ENCODE measurements at regions not wholly inside any gene's neighbourhood (a gene's known extent, or its start where the extent isn't known, plus 50 kb on each side); places are given as distances from the start of the nearest gene placed in this dataset.

DNA sequence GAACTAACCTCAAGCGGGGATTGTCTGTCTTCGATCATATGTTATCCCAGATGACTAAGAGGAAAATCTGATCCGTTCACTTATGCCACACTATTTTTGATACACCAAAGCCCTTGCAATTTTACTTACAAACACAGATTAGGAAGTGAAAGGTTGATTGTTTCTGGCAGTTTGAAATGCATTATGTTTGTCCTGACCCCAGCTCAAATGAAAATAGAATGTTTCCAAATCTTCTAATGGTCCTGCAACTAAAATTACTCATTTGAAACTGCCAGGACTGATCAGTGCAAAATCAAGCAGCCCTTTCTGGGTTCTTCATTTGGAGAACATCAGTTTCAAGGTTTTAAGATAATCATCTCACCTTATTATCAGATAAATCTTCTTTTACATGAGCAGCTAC is 696.7 kb upstream of the WWC1 start:
- TF ChIP-seq GATA1 (IDR thresholded peaks at IDR 0.05; ENCODE audit: low read depth, low read length) (no peak), POLR2A (IDR thresholded peaks at IDR 0.05; ENCODE audit: low read length) (no peak)

DNA sequence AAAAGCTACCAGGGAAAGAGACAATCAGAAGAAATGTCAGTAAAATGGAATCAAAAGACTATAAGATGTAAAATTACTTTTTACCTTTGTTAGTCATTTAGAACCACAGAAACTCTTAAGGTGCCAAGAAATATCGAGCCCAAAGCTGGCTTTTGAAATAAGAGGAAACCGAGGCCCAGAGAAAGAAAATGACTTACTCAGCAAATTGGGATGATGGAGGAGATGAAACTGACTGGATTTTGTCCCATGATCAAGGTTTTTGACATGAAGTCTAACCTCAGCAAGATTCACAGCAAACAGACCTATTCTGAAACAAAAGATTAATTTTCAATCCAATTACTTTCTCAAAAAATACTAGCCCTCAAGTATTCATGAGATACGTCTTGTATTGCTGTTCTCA is 696.2 kb upstream of the WWC1 start:
- no peak for DNase-seq
- TF ChIP-seq POLR2A (IDR thresholded peaks at IDR 0.05; ENCODE audit: low read length): no peak
- no peak for TF ChIP-seq GATA1 (IDR thresholded peaks at IDR 0.05; ENCODE audit: low read depth, low read length)

More for the DNA sequence above, 696.7 kb upstream of the WWC1 start:
- DNase-seq: no peak

DNA sequence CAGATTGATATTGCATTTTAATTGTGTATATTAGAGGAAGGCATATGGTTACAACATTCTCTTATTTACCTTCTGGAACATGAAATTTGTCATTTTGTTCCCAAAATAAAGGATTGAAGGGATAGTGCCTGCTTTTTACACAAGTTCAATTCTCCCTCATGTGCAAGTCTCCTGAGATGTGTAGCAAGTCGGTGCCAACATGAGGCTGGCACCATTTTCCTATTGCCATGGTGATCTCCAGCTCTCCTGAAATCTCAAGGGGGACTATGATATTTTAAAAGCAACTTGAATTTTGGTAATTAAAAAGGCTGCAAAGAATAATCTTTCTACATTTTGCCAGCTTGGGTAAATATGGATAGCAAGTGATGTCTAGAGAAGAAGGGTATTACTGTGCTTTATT is 693.3 kb upstream of the WWC1 start:
- TF ChIP-seq POLR2A (IDR thresholded peaks at IDR 0.05; ENCODE audit: low read length) (no peak), GATA1 (IDR thresholded peaks at IDR 0.05; ENCODE audit: low read depth, low read length) (no peak)
- DNase-seq: no peak

DNA sequence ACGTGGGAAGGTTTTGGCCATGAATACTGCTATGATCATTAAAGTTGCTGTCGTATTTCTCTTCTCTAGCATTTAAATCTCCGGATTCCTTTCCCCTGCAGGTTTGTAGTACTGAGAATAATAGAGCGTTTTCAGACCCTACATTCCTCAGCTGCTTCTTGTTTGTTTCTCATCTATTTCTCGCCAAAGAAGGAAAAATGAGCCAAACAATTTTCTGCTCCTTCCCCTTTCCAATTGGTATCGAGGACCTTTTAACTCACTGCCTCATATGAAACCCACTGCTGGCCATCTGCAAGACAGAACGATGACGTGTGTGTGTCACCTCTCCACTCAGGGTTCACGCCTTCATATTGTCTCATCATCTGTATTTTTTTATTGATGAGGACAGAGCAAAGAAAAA is 689.4 kb upstream of the WWC1 start:
- DNase-seq: no peak
- no peak for TF ChIP-seq POLR2A (IDR thresholded peaks at IDR 0.05; ENCODE audit: low read length)
- TF ChIP-seq GATA1 (IDR thresholded peaks at IDR 0.05; ENCODE audit: low read depth, low read length): no peak

DNA sequence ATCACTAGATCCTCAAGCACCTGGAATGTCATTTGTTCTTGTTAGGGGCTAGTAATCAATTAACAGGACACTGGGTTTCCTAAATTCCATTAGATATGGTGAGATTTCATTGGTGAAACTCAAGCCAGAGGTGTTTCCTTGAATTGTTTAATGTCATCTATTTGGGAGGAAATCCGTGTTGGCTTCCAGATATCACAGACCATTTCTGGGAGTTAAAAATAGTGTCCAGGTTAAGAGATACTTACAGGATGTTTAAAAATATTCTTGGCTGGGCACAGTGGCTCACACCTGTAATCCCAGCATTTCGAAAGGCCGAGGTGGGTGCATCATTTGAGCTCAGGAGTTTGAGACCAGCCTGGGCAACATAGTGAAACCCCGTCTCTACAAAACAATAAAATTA is 688.3 kb upstream of the WWC1 start:
- TF ChIP-seq GATA1 (IDR thresholded peaks at IDR 0.05; ENCODE audit: low read depth, low read length): no peak
- DNase-seq: no peak

DNA sequence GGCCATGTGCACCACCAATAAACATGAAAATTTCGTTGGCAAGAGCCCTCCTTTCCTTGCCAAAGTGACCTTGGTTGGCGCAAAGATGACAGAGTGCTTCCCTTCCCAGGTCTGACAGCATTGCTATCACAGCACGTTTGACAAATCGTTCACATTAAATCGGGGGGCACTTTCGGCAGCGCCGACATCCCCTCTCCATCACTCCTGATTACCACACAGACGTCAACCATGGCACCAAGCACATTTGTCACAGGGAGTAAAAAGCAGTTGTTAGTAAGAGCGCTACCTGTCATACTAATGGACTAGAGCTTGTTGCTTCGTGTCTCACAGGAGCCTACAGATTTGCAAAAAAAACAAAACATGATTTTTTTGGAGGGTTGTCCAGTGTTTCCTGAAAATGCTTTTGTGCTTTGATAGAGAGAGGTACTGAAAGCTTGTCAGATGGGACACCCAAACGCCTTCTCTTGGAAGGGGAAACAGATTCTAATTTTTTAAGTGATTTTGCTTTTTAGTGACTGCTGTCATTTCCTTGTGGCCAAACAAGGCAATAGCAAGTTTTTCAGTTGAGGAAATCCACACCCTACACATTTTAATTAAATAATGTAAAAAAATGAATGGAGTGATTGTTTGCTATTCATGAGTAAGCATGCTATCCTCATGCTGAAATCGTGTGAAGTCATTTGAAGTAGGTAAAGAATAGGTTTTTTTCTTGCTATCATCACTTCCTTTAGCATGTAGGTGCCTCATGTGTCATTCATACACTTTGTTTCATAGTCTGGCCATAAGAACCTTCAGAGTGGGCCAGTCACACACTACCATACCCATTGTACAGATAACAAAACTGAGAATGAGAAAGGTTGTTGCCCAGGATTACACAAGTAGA is 682.8 kb upstream of the WWC1 start:
- DNase-seq: no peak
- no peak for TF ChIP-seq POLR2A (IDR thresholded peaks at IDR 0.05; ENCODE audit: low read length)
- TF ChIP-seq GATA1 (IDR thresholded peaks at IDR 0.05; ENCODE audit: low read depth, low read length): no peak

DNA sequence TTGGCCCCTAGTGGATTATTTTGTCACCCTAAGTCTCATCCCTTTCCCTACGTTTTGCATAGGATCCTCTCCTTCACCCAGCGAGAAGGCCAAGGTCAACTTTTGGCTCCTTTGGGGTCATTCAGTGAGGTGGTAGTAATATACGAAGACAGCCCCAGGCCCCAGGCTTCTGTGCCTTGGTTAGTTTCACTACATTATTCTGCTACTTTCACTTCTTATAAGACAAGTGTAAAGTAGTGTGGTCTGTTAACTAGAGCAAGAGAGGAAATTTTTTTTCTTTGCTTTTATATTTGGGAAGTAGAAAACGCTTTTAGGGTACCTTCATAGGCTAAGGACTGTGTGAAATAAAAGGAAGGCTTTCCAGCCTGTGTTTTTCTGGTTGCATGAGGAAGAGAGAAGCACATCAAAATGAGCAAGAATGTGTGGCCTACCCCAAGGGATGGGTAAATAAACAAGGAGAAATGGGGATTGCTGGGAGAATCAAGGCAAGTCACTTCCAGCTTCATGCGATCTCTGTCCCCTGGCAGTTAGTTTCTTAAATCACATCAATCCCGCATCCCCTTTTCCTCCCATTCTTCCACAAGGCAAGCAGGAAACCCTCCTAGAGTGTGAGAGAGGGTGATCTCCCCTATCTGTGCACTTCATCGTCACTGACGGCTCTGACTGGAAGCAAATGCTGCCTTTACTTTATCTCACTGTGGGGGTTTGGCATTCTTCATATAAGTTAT is 677.0 kb upstream of the WWC1 start:
- no peak for TF ChIP-seq POLR2A (IDR thresholded peaks at IDR 0.05; ENCODE audit: low read length)
- no peak for TF ChIP-seq GATA1 (IDR thresholded peaks at IDR 0.05; ENCODE audit: low read depth, low read length)
- DNase-seq: no peak

DNA sequence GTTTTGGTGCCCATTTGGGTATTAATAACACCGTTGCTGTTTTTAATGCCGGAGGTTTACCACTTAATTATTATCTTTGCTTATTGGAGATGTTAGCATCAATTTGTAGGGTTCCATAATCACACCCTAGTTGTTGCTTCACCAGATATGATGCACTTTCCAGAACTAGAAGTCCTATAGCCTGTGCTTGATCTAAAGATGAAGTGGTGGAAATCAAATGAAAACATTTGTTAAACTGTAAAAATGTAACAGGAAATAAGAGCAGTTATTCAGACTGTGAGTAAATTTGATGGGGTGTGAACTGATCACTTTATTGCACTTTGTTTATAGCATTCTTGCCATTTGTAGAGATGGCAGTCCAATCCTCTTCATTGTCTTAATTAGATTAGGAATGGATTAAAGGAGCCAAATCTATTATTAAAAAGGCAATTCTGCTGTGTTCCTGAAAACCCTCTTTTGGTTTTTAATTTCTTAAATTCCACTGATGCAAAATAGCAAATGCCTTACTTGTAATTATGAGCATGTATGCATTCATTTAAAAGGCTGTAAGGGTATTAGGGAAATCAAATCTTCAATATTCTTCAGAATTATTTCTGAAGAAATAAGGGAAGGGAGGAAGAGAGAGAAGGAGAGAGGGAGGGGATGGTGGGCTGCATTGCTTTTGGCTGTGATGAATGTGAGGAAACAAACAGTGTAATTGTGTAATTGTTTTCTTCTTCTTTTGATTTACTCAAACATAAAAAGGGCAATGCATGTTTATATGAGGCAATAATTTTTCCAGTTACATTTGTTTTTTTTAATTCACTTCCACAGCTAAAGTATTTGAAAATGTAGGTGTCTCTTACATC is 675.2 kb upstream of the WWC1 start:
- no peak for DNase-seq
- TF ChIP-seq GATA1 (IDR thresholded peaks at IDR 0.05; ENCODE audit: low read depth, low read length) (no peak), POLR2A (IDR thresholded peaks at IDR 0.05; ENCODE audit: low read length) (no peak)

DNA sequence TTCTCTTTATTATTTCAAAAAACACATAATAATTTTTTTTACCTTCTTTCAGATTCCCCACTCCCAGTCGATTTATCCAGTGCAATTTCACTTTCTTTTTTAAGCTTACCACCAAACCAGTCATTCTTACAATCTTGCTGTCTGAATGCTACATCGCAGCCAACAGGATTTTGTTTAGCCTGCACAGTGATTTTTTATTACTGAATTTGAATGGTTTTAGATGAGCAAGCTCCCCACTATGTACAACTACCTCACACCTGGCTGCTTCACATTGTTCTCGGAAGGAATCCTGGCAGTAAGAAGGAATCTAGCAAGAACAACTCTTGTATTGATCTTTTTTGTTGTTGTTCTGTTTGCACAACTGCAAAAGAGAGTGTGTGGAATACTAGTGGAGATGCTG is 668.1 kb upstream of the WWC1 start:
- no peak for DNase-seq
- TF ChIP-seq POLR2A (IDR thresholded peaks at IDR 0.05; ENCODE audit: low read length) (no peak), GATA1 (IDR thresholded peaks at IDR 0.05; ENCODE audit: low read depth, low read length) (no peak)

DNA sequence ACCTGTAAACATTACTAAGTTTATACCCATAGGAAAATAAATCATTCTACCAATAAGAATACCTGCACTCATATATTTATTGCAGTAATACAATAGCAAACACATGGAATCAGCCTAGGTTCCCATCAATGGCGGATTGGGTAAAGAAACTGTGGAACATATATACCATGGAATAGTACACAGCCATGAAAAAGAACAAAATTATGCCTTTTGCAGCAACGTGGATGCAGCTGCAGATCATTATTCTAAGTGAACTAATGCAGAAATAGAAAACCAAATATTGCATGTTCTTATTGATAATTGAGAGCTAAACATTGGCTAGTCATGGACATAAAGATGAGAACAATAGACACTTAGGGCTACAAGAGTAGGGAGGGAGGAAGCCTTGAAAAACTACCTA is 667.4 kb upstream of the WWC1 start:
- no peak for TF ChIP-seq GATA1 (IDR thresholded peaks at IDR 0.05; ENCODE audit: low read depth, low read length)
- TF ChIP-seq POLR2A (IDR thresholded peaks at IDR 0.05; ENCODE audit: low read length): no peak
- no peak for DNase-seq

DNA sequence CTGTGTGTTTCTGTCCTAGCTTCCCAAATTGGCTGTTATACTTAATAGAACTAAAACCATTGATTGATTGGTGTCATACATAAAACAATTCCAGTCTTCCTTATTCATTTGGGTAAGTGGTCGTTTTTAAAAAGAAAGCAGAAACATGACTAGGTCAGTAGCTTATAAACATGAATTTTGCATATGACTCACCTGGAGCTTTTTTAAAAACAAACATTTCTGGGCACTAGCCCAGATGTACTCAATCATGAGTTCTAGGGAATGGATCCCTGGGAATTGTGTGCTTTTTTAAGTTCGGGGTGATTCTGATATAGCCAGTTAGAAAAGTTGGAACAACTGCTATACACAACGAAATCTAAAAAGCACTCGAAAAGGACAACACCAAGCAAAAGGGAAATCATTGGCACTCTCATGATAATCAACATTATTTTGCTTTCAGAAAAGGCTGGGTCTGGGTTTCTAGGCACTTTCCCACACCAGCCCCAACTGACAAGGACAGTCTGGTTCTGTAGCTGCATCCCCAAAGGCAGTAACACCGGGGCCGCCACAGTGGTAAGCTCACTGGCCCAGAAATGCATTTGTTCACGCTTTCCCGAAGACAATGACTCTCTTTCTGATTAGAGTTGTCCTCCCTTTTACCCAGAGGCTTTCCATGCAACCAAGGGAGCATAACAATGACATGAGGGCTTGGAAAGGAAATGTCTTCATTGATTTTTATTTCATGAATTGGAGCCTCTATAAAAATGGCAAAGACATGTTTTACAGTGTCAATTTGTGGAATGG is 664.9 kb upstream of the WWC1 start:
- DNase-seq: no peak
- TF ChIP-seq GATA1 (IDR thresholded peaks at IDR 0.05; ENCODE audit: low read depth, low read length) (no peak), POLR2A (IDR thresholded peaks at IDR 0.05; ENCODE audit: low read length) (no peak)

DNA sequence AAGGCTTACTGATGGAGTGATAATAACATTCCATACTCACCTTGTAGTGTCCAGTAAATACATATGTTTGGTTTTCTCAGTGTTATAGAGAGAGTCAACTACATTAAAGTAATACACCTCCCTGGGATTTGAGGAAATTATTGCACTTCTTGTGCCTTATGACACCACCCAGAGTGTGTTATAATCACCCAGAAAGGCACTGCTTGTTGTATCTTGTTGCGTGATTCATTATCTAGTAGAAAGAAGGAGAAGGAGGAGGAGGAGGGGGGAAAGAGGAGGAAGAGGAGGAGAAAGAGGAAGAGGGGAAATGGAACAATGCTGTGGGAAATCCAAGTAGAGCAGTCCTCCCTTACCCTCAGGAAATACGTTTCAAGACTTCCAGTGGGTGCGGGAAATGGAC is 661.8 kb upstream of the WWC1 start:
- TF ChIP-seq GATA1 (IDR thresholded peaks at IDR 0.05; ENCODE audit: low read depth, low read length) (no peak), POLR2A (IDR thresholded peaks at IDR 0.05; ENCODE audit: low read length) (no peak)
- no peak for DNase-seq

DNA sequence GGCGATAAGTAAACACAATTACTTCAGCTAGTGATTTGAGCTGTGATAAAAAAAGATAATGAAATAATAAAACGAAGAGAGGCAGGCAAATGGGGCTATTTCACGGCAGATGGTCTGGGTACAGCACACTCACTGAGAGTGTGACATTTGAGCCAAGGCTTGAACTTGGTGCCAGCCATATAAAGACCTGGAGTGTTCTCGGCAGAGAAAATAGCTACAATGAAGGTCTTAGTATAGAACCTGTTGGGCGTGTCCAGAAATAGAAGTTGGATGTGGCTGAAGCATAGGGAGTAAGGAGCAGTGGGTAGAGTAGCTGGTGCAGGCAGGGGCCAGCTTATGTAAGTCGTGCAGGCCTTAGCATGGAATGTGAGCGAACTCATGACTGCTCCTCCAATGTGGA is 660.3 kb upstream of the WWC1 start:
- DNase-seq: no peak
- TF ChIP-seq POLR2A (IDR thresholded peaks at IDR 0.05; ENCODE audit: low read length): no peak
- TF ChIP-seq GATA1 (IDR thresholded peaks at IDR 0.05; ENCODE audit: low read depth, low read length): no peak
